HEK293 (cell line): ENCODE measurements at regions not wholly inside any gene's neighbourhood (a gene's known extent, or its start where the extent isn't known, plus 50 kb on each side); places are given as distances from the start of the nearest gene placed in this dataset.

Experiments used
- CTCF ChIP-seq: fragments of 450-650 bp; formaldehyde crosslinking; IDR thresholded peaks from 2 replicates; pipeline ENCODE4 v1.5.1; 2016; ENCODE audit warnings: missing biosample characterization, missing genetic modification characterization
- KLF16 ChIP-seq: fragments of 450-650 bp; formaldehyde crosslinking; IDR thresholded peaks from 2 replicates; pipeline ENCODE4 v1.5.1; 2017; ENCODE audit warnings: missing biosample characterization, missing genetic modification characterization
- KLF7 ChIP-seq: fragments of 450-650 bp; formaldehyde crosslinking; IDR thresholded peaks from 2 replicates; pipeline ENCODE4 v1.5.1; 2016; ENCODE audit warnings: missing biosample characterization, missing genetic modification characterization, borderline replicate concordance
- YY1 ChIP-seq: fragments of 450-650 bp; formaldehyde crosslinking; IDR thresholded peaks from 2 replicates; pipeline ENCODE4 v1.5.1; 2018; ENCODE audit warnings: missing biosample characterization, missing genetic modification characterization
- ZBTB17 ChIP-seq: fragments of 450-650 bp; formaldehyde crosslinking; IDR thresholded peaks from 2 replicates; pipeline ENCODE4 v1.5.1; 2016; ENCODE audit warnings: missing biosample characterization, missing genetic modification characterization
- ZBTB21 ChIP-seq: fragments of 450-650 bp; formaldehyde crosslinking; IDR thresholded peaks from 2 replicates; pipeline ENCODE4 v1.5.1; 2017; ENCODE audit warnings: missing biosample characterization, missing genetic modification characterization
- ZBTB7A ChIP-seq: fragments of 450-650 bp; formaldehyde crosslinking; IDR thresholded peaks from 2 replicates; pipeline ENCODE4 v1.5.1; 2016; ENCODE audit warnings: low read depth, missing biosample characterization, missing genetic modification characterization
- ZNF239 ChIP-seq: fragments of 450-650 bp; formaldehyde crosslinking; IDR thresholded peaks from 2 replicates; pipeline ENCODE4 v1.5.1; 2016; ENCODE audit warnings: missing biosample characterization, missing genetic modification characterization
- ZNF335 ChIP-seq: fragments of 450-650 bp; formaldehyde crosslinking; conservative IDR thresholded peaks from 2 replicates; pipeline ENCODE4 v1.5.1; 2016; ENCODE audit warnings: missing biosample characterization, missing genetic modification characterization
- ZNF394 ChIP-seq: fragments of 450-650 bp; formaldehyde crosslinking; IDR thresholded peaks from 2 replicates; pipeline ENCODE4 v1.5.1; 2016; ENCODE audit warnings: missing biosample characterization, missing genetic modification characterization, mild to moderate bottlenecking, moderate library complexity, borderline replicate concordance
- ZNF416 ChIP-seq: fragments of 450-650 bp; formaldehyde crosslinking; IDR thresholded peaks from 2 replicates; pipeline ENCODE4 v1.5.1; 2016; ENCODE audit warnings: missing biosample characterization, missing genetic modification characterization
- TF ChIP-seq, protein P1 (sequence below): fragments of 450-650 bp; formaldehyde crosslinking; IDR thresholded peaks from 2 replicates; pipeline ENCODE4 v1.5.1; 2016; ENCODE audit warnings: missing biosample characterization, missing genetic modification characterization, low read depth
- TF ChIP-seq, protein P2 (sequence below): fragments of 450-650 bp; formaldehyde crosslinking; IDR thresholded peaks from 2 replicates; pipeline ENCODE4 v1.5.1; 2016; ENCODE audit warnings: missing biosample characterization, missing genetic modification characterization, low read depth
- TF ChIP-seq, protein P3 (sequence below): fragments of 450-650 bp; formaldehyde crosslinking; IDR thresholded peaks from 2 replicates; pipeline ENCODE4 v1.5.1; 2017; ENCODE audit warnings: missing biosample characterization, missing genetic modification characterization

GRCh38 chr18:40179729-40180461 lies 1775.1 kb upstream of the PIK3C3 start:
- TF ChIP-seq ZNF239 (no peak), YY1 (tag by site-specific recombination) (no peak), CTCF (tag by site-specific recombination) (no peak), ZBTB7A (tag by site-specific recombination) (no peak), ZNF394 (tag by site-specific recombination) (no peak), KLF16 (tag by site-specific recombination) (no peak), ZNF416 (no peak), ZBTB17 (tag by site-specific recombination) (no peak), ZBTB21 (tag by site-specific recombination) (no peak), KLF7 (no peak), ZNF335 (no peak)
- TF ChIP-seq, protein P1, sequence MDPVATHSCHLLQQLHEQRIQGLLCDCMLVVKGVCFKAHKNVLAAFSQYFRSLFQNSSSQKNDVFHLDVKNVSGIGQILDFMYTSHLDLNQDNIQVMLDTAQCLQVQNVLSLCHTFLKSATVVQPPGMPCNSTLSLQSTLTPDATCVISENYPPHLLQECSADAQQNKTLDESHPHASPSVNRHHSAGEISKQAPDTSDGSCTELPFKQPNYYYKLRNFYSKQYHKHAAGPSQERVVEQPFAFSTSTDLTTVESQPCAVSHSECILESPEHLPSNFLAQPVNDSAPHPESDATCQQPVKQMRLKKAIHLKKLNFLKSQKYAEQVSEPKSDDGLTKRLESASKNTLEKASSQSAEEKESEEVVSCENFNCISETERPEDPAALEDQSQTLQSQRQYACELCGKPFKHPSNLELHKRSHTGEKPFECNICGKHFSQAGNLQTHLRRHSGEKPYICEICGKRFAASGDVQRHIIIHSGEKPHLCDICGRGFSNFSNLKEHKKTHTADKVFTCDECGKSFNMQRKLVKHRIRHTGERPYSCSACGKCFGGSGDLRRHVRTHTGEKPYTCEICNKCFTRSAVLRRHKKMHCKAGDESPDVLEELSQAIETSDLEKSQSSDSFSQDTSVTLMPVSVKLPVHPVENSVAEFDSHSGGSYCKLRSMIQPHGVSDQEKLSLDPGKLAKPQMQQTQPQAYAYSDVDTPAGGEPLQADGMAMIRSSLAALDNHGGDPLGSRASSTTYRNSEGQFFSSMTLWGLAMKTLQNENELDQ (tag by site-specific recombination): no peak
- TF ChIP-seq, protein P2, sequence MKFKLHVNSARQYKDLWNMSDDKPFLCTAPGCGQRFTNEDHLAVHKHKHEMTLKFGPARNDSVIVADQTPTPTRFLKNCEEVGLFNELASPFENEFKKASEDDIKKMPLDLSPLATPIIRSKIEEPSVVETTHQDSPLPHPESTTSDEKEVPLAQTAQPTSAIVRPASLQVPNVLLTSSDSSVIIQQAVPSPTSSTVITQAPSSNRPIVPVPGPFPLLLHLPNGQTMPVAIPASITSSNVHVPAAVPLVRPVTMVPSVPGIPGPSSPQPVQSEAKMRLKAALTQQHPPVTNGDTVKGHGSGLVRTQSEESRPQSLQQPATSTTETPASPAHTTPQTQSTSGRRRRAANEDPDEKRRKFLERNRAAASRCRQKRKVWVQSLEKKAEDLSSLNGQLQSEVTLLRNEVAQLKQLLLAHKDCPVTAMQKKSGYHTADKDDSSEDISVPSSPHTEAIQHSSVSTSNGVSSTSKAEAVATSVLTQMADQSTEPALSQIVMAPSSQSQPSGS (tag by site-specific recombination): no peak
- TF ChIP-seq, protein P3, sequence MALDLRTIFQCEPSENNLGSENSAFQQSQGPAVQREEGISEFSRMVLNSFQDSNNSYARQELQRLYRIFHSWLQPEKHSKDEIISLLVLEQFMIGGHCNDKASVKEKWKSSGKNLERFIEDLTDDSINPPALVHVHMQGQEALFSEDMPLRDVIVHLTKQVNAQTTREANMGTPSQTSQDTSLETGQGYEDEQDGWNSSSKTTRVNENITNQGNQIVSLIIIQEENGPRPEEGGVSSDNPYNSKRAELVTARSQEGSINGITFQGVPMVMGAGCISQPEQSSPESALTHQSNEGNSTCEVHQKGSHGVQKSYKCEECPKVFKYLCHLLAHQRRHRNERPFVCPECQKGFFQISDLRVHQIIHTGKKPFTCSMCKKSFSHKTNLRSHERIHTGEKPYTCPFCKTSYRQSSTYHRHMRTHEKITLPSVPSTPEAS (tag by site-specific recombination): no peak
